Nucleus accumbens (tissue), 56 donors: ENCODE measurements at regions not wholly inside any gene's neighbourhood (a gene's known extent, or its start where the extent isn't known, plus 50 kb on each side); places are given as distances from the start of the nearest gene placed in this dataset.

Experiments
- DNase-seq, 56 donors: peaks; one replicate each; lab custom pipeline; 2025; lab: John Stamatoyannopoulos, UW

DNA sequence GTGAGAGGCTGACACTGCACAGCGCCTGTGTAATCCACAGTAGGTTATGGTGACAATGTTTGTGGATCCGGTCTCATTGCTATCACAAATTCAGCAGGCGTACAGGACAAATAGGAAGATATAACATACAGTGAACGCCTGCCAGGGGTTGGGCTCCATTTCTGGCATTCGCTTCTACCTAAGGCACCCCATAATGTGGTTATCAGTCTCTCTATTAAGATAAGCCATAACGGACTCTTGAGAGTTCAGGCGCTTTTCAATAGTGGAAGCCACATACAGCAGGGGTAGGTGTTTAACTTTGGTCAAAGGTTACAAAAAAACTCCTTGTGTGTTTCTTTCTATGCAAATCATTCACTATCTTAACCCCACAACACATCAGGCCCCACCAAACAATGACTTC, 72.8 kb downstream of the SIPA1L2 start:
- DNase-seq = no peak

DNA sequence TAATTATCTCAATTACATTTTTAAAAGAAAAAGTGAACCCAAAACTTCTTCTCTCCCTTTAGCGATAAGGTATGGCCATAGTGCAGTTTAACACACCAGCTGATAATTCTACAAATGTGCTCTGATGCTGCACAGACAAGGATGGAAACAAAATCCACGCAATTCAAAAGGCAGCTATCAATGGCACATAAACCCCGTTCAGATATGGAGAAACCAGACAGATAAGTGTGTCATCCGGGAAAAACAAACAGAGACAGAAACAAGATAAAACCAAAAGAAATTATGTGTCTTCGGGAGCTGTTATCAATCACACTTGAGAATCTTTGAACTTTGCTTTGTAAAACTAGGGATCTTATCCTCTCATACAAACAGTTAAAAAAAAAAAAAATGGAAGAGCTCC, 73.6 kb downstream of the SIPA1L2 start:
- no peak for DNase-seq

DNA sequence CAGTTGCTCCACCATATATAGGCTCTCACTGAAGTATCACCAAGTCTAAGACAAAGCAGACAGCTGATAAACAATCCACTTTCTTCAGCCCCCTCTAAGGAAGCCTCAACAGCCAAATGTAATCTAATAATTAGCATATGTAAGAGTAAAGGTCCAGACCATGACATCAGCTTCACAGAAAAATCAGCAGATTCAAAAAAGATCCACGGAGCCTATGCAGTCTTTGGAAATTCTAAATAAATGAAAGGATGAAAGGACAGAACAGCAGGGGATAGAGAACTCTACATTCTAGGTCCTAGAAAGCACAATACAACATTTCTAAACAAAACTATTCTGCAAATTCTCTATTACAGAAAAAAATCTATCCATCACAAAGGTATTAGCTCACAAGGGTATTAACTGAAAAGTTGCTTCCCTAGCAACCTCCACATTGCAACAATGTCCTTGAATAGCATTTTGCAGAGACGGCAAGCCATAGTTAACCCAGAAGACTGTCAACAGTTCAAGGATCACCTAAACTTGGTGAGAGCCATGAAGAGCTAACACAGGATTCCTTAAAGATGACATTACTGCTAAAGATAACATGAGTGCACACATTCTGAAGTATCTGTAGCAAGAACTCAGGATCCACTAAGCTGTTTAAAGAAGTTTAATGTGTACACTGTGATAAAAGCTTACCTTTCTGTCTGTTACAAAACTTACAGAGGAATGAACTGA, 74.3 kb downstream of the SIPA1L2 start:
- no peak for DNase-seq

DNA sequence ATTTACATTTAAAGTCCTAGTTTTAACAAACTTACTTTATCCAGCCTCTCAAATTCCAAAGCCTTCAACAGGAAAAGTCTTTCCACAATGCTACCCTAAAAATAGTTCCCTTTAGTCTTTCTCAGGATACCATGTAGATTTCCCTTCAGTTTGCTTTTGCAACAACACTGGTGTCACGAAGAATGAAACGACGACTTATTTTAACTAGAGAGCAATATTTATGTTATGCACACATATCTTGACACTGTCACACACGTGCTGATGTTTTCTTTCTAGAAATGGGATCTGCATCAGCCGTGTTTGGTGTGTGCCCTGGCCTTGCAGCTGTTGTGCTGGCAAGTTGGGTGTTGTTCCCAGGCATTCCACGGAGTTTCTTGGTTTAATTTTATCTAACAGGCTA, 75.5 kb downstream of the SIPA1L2 start:
- DNase-seq = no peak

DNA sequence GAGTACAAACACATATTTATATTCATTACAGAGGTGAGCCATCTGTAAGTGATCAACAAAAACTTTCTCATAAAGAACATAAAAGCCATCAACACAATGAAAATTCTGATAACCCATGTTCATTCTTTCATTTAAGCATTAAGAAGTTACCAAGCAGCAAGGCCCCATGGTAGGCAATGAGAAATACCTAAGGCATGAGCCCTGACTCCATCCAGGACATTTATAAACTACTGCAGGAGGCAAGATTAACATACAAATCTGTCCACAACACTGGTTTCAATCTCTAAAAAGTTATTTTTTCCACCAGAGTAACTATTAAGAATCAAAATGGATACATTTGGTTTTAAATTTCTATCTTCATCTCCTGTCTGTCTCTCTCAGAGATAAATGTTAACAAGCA, 76.1 kb downstream of the SIPA1L2 start:
- no peak for DNase-seq

DNA sequence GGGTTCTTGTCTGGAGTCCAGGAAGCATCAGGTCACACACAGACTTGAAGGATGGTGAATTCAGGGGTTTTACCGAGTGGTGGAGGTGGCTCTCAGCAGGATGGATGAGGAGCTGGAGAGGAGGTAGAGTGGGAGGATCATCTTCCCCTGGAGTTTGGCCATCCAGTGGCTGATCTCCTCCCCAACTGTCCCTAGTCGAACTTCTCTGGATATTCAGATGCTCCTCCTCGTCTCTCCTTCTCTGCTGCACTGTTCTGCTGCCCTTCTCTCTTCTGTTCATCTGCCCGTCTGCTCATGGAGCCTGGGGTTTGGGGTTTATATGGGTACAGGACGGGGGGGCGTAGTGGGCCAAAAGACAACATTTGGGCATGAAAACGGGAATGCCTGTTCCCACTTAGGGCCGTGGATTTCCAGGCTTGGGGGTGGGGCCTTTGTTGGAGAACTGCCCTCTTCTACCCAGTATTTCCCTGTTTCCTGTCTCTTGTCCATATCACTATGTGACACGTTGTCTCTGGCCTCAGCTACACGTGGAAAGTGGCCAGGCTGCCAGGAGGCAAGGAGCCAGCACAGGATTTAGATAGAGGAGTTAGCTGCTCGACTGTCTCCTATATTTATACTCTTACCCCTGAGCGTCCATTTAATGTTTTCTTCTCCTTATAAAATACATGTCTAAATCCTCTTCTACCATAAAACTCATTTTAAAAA, 76.7 kb downstream of the SIPA1L2 start:
- DNase-seq = no peak

DNA sequence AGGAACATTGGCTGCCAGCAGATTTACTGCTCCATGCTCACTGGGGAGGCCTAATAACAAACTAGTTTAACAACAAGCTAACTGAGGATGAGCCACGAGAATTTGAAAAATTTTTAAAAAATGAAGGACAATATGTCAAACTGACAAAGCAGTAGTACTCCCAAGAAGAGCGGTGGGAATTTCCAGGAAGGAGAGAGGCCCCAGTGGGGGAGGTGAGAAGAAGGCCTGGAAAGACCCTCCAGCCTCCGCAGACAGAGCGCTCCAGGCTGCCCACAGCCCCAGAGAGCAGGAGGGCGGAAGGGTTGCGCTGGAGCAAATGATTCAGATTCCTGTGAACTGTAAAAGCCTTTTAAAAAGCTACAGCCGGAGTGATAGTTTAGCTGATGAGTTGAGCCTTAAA, 78.5 kb downstream of the SIPA1L2 start:
- no peak for DNase-seq

DNA sequence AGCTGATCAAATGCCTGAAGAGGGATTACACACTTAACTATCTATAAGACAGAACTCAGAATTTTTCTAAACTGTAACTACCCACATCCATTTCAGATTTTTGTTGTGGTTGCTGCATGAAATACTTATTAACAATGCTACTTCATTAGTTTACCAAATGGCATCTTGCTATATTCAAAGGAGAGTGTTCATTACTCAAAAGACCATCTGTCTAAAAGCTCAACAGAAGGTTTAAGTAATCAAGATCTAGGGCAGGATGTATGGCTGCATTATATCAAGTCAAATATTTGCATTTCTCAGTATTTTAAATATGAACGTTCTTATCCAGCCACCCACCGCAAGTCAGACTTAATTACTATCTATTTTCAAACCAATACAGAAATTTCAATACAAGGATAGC, 79.9 kb downstream of the SIPA1L2 start:
- DNase-seq = no peak

DNA sequence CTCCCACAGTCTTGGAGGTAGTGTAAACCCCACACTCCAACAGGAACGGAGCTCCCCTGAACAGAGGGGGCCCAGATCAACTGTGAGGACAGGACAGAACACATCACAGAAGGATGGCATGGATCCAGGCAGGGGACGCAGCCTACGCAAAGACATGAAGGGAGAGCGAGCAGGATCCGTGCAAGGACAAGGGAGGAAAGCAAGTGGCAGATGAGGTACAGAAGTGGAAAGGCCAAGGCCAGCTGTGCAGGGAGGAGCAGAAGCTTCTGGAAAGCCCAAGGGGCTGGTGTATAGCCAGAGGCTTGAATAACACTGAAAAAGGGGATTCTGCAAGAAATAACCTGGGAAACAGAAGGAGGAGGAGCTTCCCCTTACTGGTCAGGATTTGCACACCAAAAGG, 81.2 kb downstream of the SIPA1L2 start:
- DNase-seq = no peak

DNA sequence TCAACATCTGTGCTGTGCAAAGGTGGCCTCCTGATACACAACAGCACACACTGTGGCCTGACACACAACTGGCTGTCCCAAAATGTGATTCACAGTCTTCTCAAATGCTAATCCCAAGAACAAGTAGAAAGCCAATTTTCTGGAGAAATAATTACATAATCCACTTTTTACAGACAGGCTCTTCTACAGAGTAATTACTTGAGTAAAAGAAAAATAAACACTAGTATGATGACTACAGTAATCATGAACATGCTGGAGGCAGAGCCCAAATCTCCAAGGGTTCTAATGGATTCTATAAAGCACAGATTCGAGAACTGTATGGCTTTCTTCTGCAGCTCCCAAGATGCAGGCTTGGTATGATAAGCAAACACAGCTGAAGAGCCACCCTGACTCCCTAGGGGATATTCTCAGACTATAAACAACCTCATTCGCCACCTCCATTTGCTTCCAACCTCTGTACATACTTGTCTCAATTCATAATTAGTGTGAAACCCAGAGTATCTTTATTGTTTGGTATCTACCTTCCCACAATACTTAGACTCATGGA, 81.9 kb downstream of the SIPA1L2 start:
- no peak for DNase-seq

DNA sequence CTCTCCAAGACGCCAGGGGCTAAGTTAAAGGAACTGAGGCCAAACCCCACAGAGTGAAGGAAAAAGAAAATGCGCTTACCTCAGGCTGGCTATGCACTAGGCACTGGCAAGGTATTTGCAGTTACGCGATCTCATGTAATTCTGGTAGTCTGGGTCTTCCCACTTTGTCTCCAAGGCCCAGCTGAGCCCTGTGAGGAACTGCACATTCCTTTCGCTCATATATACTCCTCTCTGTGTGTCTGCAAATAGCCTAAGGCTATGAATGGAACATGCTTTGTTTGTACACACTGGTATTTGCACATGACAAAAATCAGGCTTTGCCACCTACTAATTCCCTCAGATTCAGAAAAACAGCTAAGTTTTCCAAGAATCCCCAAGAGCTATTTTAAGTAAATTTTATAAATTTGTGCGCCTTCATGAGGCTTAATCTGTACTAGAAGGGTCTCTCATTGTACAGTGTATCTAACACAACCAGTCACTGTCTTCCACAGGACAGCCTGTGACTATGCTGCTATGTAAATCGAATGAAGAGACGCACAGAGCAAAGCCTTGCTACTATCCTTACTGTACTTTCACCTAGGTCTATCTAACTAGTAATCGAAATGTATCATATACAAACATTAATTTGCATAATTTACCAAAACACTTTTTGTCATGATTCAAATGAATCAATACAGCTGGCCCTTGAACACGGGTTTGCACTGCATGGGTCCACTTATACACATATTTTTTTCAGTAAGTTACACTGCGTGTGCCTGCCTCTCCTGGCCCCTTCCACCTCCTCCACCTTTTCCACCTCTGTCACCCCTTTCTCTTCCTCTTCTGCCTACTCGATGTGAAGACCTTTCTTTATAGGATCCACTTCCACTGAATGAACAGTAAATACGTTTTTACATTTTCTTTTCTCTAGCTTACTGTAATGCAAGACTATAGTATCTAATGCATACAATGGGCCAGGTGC, 87.0 kb downstream of the SIPA1L2 start:
- DNase-seq = no peak

DNA sequence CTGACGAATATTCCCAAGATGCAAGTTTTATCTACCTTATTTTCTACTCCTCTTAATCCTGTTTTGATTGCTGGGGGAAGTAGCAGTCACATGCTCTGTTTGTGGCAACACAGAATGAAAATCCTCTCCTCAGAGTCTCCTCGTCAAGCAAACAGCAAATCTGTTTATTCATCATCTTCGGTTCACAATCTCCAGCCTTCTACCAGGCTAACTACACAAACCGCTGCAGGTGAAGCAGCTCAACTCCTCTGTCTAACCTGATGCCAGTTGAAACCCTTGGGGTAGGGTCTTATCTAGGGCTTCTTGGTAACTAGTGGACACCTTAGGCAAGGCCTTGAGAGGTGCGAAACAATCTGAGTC, 91.0 kb downstream of the SIPA1L2 start:
- DNase-seq = no peak

DNA sequence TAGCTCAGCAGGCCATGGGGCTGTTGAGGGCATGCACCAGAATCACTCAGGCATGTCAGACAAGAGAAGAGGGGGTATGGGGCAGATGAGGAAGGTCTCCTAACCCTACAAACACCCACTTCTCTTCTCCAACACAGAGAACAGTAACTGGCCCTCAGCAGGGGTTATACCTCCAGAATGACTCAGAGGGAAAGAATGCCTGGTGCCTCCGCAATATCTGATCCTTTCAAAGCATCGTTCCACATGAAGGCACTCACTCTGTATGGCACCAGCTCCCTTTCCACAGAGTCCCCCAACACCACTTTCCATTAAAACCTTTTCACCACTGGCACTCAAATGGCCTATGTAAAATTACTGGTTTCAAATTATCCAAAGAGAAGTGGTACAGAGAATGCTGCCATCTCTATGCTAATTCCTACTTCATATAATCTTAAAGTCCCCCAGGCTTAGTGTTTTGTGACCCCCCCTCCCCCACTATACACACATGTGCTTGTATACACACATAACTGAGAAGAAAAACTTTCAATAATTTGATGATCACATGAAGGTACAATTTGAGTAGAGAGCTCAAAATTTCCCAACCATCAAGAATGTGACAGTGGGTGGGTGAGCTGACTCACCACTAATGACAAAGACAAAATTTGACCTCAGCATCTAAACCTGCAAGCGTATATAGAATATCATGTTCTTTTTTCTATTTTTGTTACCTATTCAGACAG, 91.5 kb downstream of the SIPA1L2 start:
- DNase-seq = peak in 7 of 56 donors; percentile 5 to 35 (median 12)

DNA sequence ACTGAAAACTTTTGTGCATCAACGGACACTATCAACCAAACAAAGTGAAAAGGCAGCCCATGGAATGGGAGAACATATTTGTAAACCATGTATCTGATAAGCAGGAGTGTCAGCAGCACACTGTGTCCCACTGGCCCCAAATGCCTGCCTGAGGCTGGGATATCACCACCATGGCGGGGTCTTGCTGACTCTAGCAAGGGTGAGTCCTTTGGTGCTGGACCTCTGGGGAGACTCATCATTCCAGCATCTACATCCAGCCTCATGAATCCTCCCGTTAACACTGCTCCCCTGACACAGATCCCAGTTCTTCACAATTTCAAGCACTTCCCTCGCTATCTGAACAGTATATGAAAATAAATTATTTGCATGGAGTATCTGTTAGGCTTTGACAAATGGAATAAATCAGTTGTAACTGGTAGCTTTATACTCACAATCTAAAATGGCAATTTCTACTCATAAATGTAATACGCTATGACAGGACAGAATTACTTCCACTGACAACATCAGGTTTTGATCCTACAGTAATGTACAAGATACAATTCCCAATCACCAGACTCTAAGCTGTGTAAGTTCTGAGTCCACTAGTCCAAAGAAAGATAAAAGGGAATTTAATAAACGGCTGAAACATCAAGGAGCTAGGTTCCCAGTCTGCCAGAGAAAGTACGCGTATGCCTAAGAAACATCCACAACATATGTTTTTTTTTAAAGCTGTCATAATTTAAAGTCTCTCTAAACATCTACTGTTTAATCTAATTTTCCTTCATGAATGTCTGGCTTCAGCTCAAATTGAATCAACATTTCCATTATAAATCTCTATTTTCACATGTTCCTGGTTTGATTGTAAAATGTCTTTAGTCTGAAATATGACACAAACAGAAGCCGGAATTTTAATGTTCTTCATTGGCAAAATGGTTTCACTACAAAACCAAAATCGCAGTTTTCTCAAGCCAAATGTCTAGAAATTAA, 95.1 kb downstream of the SIPA1L2 start:
- DNase-seq = no peak

DNA sequence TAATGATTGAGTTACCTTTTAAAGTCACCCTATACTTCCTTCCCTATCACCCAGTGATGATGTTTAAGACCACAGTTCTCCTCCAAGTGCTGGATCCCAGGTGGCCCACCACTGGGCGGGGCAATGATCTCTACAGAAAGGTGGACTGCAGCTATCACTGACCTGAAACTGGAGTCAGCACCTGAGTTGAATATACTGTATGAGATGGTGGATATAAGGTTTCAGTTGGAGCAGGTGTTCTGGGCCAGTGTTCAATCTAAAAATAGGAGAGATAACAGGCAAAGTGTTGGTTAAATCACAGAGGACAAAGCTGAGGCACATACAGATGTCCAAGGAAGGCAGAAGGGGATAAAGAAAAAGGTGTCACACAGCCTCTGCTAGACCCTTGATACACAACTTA, 96.6 kb downstream of the SIPA1L2 start:
- no peak for DNase-seq

DNA sequence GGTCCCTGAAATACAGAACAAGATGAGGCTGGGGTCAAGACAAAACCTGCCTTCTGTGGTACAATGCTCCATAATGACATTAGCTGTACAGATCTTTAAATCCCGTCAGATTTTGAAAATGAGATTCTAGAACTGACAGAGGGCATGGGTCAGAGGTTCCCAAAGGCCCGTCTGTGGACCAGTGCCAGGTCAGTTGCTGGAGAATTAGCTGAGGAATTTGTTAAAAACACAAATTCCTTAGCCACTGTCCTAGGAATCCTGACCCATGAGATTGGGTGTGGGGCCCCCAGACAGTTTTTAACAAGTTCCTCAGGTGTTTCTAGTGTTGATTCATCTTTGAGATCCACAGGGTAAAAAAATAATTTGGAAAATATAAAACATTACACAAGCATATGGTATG, 97.0 kb downstream of the SIPA1L2 start:
- no peak for DNase-seq

DNA sequence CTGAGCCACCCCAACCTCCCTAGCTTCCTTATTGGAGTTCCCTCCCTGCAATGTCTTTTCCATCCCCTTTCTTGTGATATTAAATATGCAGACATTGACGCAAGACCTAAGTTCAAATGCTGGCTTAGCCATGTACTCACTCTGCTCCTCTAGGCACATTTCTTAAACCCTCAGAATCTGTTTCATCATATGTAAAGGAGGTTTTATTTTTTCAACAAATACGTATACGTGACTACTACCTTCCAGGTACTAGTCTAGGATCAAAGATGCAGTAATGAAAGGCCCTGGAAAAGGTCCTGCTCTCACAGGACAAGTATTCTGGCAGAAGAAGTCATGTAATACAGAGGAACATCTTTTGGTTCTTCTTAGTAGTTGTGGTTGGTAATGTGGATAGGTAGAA, 98.6 kb downstream of the SIPA1L2 start:
- DNase-seq = no peak

DNA sequence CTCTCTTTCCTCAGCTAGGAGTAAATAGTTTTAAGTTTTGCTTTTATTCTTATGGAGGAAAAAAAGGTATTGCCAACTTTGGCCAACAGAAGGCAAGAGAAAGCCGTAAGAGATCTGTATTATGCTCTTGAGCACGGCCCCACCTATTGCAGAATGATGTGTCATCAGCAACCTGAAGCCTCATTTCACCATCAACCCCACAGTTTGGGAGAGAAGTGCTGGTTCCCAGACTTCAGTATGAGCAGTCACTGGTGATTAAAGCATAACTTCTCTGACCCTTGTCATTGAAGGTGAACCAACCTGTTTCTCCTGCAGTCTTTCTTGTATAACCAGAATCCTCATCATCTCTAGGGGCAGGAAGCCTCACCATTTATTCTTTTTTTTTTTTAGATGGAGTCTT, 100.2 kb downstream of the SIPA1L2 start:
- no peak for DNase-seq

DNA sequence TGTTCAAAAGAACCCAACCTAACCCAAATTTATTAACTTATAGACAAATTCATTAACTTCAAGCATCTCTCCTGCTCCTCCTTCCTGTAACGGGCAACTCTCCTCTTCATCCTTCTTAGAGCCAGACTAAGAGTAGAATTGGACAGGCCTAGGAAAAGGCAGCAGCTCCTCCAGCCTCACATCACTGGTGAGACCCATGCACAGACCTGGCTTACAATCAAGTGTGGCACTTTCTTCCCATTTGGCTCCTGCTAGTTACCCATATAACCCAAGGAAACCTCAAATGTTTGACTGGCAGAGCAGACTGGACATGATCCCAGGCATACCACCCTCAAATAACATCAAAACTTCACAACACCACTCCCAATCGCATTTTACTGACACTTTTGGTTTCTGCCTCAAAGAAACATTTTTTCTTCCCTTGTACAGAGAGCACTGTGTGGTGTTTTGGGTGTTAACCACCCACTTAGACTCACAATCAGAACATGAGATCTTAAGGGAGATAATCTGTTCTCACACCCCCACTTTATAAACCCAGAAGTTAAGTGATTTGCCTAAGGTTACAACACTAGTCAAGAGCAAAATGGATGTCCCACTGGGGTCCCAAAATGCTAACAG, 101.4 kb downstream of the SIPA1L2 start:
- DNase-seq = no peak
